OCI-LY3 (cell line): ENCODE measurements at regions not wholly inside any gene's neighbourhood (a gene's known extent, or its start where the extent isn't known, plus 50 kb on each side); places are given as distances from the start of the nearest gene placed in this dataset.

ENCODE experiments used
- H2AFZ ChIP-seq: fragments of 200-600, 300-600 bp; shearing (Covaris generic); 2 replicates; pipeline ENCODE4 v1.6.0; 2014; ENCODE audit warnings: antibody characterized with exemption, low read depth, low read length
- H3K27ac ChIP-seq: fragments of 200-600, 300-600 bp; sonication (generic); 2 replicates; pipeline ENCODE4 v1.5.1; 2014; ENCODE audit warnings: mild to moderate bottlenecking, low read length, moderate library complexity, mixed read lengths
- H3K27me3 ChIP-seq: fragments of 200-600, 300-600 bp; sonication (generic); 2 replicates; pipeline ENCODE4 v1.6.1; 2014; ENCODE audit warnings: low read depth, low read length, mixed read lengths
- H3K36me3 ChIP-seq: fragments of 200-600, 300-600 bp; sonication (generic); replicated peaks from 2 replicates; pipeline ENCODE3; 2014; ENCODE audit warnings: low read depth, low read length, mixed read lengths
- H3K4me1 ChIP-seq: fragments of 300-600, 200-600 bp; sonication (generic); 2 replicates; pipeline ENCODE4 v1.6.1; 2014; ENCODE audit warnings: low read length, mixed read lengths
- H3K4me2 ChIP-seq: fragments of 200-600, 300-600 bp; sonication (generic); 2 replicates; pipeline ENCODE4 v1.6.1; 2014; ENCODE audit warnings: low read length, mixed read lengths
- H3K4me3 ChIP-seq: fragments of 300-600, 200-600 bp; sonication (generic); 2 replicates; pipeline ENCODE4 v1.5.1; 2014; ENCODE audit warnings: antibody characterized with exemption, mild to moderate bottlenecking, low read length, moderate library complexity
- H3K79me2 ChIP-seq: fragments of 300-600, 200-600 bp; shearing (Covaris generic); 2 replicates; pipeline ENCODE4 v1.6.1; 2014; ENCODE audit warnings: mild to moderate bottlenecking, low read length, mixed read lengths
- H3K9ac ChIP-seq: fragments of 300-600, 200-600 bp; shearing (Covaris generic); 2 replicates; pipeline ENCODE4 v1.6.0; 2014; ENCODE audit warnings: mild to moderate bottlenecking, low read length, moderate library complexity
- H3K9me3 ChIP-seq: fragments of 200-600, 300-600 bp; shearing (Covaris generic); 2 replicates; pipeline ENCODE4 v1.6.1; 2014; ENCODE audit warnings: low read length, mixed read lengths; ENCODE audit not compliant: insufficient read depth
- H4K20me1 ChIP-seq: fragments of 200-600, 300-600 bp; sonication (generic); 2 replicates; pipeline ENCODE4 v1.6.1; 2016; ENCODE audit warnings: low read length, mixed read lengths; ENCODE audit not compliant: insufficient read depth
- EZH2phosphoT487 ChIP-seq: fragments of 200-600 bp; shearing (Covaris generic); IDR thresholded peaks from 2 replicates; pipeline ENCODE4 v1.6.1; 2018; ENCODE audit warnings: antibody characterized with exemption, mixed run types, low read depth
- TF ChIP-seq, protein P1 (sequence below): fragments of 200-600, 300-600 bp; sonication (generic); IDR thresholded peaks from 2 replicates; pipeline ENCODE4 v1.5.1; 2014; ENCODE audit warnings: antibody characterized with exemption, low read length, low read depth

DNA sequence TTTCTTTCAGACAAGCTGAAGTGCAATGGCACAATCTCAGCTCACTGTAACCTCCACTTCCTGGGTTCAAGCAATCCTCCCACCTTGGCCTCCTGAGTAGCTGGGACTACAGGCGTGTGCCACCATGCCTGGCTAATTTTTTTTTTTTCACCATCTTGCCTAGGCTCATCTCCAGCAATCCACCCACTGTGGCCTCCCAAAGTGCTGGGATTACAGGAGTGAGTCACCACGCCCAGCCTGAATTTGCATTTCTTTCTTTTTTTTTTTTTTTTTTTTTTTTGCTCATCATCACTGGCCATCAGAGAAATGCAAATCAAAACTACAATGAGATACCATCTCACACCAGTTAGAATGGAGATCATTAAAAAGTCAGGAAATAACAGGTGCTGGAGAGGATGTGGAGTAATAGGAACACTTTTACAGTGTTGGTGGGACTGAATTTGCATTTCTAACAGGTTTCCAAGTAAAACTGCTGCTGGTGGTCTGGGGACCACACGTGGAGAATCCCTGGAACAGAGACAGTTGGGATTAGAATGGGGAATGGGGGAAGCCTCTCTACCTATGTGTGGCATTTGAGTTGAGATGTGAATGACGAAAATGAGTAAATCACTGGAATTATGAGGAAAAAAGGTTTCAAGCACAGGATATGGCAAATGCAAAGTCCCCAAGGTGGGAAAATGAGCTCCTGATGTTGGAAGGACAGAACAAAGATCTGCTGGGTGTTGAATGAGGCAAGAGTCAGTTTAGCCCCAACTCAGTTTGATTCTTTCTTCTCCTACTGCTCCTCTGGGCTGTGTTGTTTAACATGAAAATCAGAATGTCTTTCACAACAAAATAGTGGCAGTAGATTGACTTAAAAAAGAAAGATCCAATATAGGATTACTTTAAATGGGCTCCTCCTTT lies 88.8 kb upstream of the MAP4K4 start:
- no peak overlapping the region for H2AFZ ChIP-seq
- H3K27me3 ChIP-seq: peaks cover 3% of the 10 kb centered on the region; the same call in 1 of the 2 replicates
- no peaks in the 10 kb centered on the region; the same call in 1 of the 2 replicates for H3K9me3 ChIP-seq
- H3K9ac ChIP-seq: no peak overlapping the region
- TF ChIP-seq EZH2phosphoT487: no peak
- TF ChIP-seq, protein P1, sequence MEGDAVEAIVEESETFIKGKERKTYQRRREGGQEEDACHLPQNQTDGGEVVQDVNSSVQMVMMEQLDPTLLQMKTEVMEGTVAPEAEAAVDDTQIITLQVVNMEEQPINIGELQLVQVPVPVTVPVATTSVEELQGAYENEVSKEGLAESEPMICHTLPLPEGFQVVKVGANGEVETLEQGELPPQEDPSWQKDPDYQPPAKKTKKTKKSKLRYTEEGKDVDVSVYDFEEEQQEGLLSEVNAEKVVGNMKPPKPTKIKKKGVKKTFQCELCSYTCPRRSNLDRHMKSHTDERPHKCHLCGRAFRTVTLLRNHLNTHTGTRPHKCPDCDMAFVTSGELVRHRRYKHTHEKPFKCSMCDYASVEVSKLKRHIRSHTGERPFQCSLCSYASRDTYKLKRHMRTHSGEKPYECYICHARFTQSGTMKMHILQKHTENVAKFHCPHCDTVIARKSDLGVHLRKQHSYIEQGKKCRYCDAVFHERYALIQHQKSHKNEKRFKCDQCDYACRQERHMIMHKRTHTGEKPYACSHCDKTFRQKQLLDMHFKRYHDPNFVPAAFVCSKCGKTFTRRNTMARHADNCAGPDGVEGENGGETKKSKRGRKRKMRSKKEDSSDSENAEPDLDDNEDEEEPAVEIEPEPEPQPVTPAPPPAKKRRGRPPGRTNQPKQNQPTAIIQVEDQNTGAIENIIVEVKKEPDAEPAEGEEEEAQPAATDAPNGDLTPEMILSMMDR: no peak
- H3K4me3 ChIP-seq: no peak overlapping the region
- no peaks in the 10 kb centered on the region for H3K79me2 ChIP-seq
- peaks cover 20% of the 10 kb centered on the region for H3K4me1 ChIP-seq
- H4K20me1 ChIP-seq: no peaks in the 10 kb centered on the region
- H3K36me3 ChIP-seq: no peaks in the 10 kb centered on the region
- H3K4me2 ChIP-seq: no peak overlapping the region
- H3K27ac ChIP-seq: no peak overlapping the region

DNA sequence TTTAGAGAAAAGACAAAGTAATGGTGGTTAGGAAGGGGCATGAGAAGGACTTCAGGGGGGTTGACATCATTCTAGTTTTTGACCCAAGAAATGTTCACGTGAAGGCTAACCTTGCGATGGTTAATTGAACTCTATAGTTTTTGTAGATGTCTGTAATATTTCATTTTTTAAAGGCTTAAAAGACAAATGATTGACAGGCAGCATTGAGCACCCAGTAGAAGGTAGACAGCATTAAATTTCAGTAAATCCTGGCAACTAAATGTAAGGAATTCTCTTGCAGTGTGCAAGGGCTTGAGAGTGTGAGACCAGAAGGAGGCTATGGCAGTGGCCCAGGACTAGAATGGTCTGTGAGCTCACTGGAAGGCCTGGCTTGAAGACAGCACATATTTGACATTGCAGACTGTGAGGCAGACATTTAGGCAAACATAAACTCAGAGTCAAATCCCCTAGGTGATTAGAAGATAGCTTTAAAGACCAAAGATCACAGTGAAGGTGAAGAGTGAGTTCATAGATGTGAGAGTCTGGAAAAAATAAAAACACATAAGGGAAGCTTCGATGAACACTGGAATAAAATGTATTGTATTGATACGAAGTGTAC lies 100.1 kb upstream of the MAP4K4 start:
- no peaks in the 10 kb centered on the region for H3K27me3 ChIP-seq
- H3K27ac ChIP-seq: no peak overlapping the region
- H2AFZ ChIP-seq: no peak overlapping the region
- TF ChIP-seq EZH2phosphoT487: no peak
- TF ChIP-seq, protein P1: no peak
- H4K20me1 ChIP-seq: no peaks in the 10 kb centered on the region
- H3K79me2 ChIP-seq: no peaks in the 10 kb centered on the region
- no peak overlapping the region for H3K4me3 ChIP-seq
- no peak overlapping the region for H3K9ac ChIP-seq
- no peak overlapping the region for H3K4me2 ChIP-seq
- no peaks in the 10 kb centered on the region for H3K36me3 ChIP-seq
- H3K4me1 ChIP-seq: no peaks in the 10 kb centered on the region
- H3K9me3 ChIP-seq: no peaks in the 10 kb centered on the region

DNA sequence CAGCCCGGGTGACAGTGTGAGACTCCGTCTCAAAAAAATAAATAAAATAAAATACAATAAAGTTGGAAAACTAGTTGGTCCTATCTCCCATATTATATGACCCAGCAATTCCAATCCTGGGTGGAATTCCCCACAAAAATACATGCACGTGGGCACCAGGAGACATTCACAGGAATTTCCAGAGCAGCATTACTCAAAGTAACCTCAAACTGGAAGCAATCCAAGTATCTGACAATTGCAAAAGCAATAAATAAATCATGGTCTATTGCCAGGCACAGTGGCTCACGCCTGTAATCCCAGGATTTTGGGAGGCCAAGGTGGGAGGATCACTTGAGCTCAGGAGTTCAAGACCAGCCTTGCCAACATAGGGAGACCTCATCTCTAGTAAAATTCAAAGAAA lies 101.2 kb upstream of the MAP4K4 start:
- Histone ChIP-seq H3K4me2 (no peak overlapping the region), H3K4me3 (no peak overlapping the region), H3K27ac (no peak overlapping the region), H3K9me3 (no peaks in the 10 kb centered on the region), H4K20me1 (no peaks in the 10 kb centered on the region), H3K4me1 (no peaks in the 10 kb centered on the region), H2AFZ (no peak overlapping the region), H3K27me3 (no peaks in the 10 kb centered on the region), H3K79me2 (no peaks in the 10 kb centered on the region), H3K9ac (no peak overlapping the region), H3K36me3 (no peaks in the 10 kb centered on the region)
- TF ChIP-seq EZH2phosphoT487: no peak
- TF ChIP-seq, protein P1: no peak

DNA sequence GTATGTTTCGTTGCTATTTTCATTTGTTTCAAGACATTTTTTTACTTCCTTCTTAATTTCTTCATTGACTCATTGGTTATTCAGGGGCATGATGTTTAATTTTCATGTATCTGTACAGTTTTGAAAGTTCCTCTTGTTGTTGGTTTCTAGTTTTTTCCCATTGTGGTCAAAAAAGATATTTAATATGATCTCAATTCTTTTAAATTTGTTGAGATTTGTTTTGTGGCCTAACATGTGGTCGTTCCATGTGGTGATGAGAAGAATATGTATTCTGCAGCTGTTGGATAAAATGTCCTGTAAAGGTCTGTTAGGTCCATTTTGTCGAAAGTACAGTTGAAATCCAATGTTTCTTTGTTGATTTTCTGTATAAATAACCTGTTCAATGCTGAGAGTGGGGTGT lies 110.3 kb upstream of the MAP4K4 start:
- Histone ChIP-seq H3K4me2 (no peak overlapping the region), H3K9ac (no peak overlapping the region), H3K27ac (no peak overlapping the region), H3K4me3 (no peak overlapping the region), H3K27me3 (no peaks in the 10 kb centered on the region), H3K79me2 (no peaks in the 10 kb centered on the region), H4K20me1 (no peaks in the 10 kb centered on the region), H3K9me3 (no peaks in the 10 kb centered on the region), H3K4me1 (no peaks in the 10 kb centered on the region), H2AFZ (no peak overlapping the region), H3K36me3 (peaks cover 3% of the 10 kb centered on the region)
- TF ChIP-seq, protein P1: no peak
- no peak for TF ChIP-seq EZH2phosphoT487
